IMR-90 (cell line): ENCODE measurements at regions not wholly inside any gene's neighbourhood (a gene's known extent, or its start where the extent isn't known, plus 50 kb on each side); places are given as distances from the start of the nearest gene placed in this dataset.

ENCODE experiments used
- CEBPB ChIP-seq: IDR thresholded peaks from 2 replicates; pipeline ENCODE4 v1.6.1; 2012; ENCODE audit warnings: low read depth, low read length, improper control_type of control experiment
- CHD1 ChIP-seq: IDR thresholded peaks from 2 replicates; pipeline ENCODE4 v1.6.1; 2012; ENCODE audit warnings: low read depth, low read length, improper control_type of control experiment
- CTCF ChIP-seq: conservative IDR thresholded peaks from 2 replicates; pipeline ENCODE4 v1.5.1; 2012; ENCODE audit warnings: mild to moderate bottlenecking, low read depth, low read length, improper control_type of control experiment
- POLR2A ChIP-seq: IDR thresholded peaks from 2 replicates; pipeline ENCODE4 v1.6.1; 2012; ENCODE audit warnings: mild to moderate bottlenecking, low read depth, low read length

DNA sequence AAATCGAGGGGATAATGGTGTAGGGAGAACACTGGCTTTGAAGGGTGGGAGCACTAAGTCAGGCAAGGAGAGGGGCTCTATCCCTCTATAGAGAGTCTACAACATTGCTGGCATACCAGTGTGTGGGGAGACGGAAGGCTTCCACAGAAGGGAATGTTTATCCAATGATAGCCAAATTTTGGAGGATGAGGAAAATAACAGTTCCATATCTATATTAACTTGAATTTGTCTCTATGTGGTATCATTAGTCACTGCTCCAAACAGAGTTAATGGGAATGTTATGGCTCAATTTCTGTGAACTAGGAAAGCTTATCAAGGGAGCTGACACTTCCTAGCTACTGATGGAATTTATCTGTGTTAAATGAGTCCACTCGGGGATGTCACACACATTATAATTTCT, 208.9 kb upstream of the PHACTR1 start:
- TF ChIP-seq CTCF = no peak
- no peak for TF ChIP-seq CEBPB
- TF ChIP-seq CHD1 = no peak
- TF ChIP-seq POLR2A = no peak
